ENCODE measurements at regions not wholly inside any gene's neighbourhood (a gene's known extent, or its start where the extent isn't known, plus 50 kb on each side); places are given as distances from the start of the nearest gene placed in this dataset.

DNA sequence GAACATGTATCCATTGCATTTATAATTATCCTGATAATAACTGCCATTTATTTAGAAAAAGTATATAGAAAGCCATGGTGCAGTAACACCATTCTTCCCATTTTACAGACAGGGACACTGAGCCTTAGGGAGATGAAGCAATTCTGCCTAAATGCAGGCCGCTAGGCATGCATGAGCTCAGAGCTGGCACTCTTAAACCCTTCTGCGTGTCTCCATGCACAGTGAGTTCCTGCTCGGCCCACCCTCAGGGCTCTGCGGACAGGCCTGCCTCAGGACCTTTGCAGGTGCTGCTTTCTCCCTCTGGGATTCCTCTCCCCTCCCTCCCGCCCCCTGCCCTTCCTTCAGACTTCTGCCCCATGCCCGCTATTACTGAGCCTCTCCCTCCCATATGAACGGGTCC lies 54.3 kb upstream of the WSB1 start:
- H2AFZ ChIP-seq (ENCODE audit: low read length) = no peak overlapping the region
- no peak overlapping the region for H3K4me2 ChIP-seq (ENCODE audit: extremely low read depth, insufficient read depth, low read length)
- no peaks in the 10 kb centered on the region for H3K36me3 ChIP-seq (ENCODE audit: control insufficient read depth, insufficient read depth, low read length)
- H3K4me1 ChIP-seq (ENCODE audit: control insufficient read depth, extremely low read depth, insufficient read depth, low read length) = peaks cover 3% of the 10 kb centered on the region
- H3K27me3 ChIP-seq (ENCODE audit: control insufficient read depth, insufficient read depth, low read length) = no peaks in the 10 kb centered on the region
- DNase-seq (ENCODE audit: low read depth in 2 of 2) = no peak
- H3K9me3 ChIP-seq (ENCODE audit: control insufficient read depth, insufficient read depth, low read depth, low read length) = no peaks in the 10 kb centered on the region
- H4K20me1 ChIP-seq (ENCODE audit: control insufficient read depth, extremely low read depth, insufficient read depth, low read length) = no peaks in the 10 kb centered on the region
- no peak overlapping the region for H3K27ac ChIP-seq (ENCODE audit: insufficient read depth, low read length)
- no peak overlapping the region for H3K9ac ChIP-seq (ENCODE audit: insufficient read depth, low read length)
- no peak overlapping the region for H3K4me3 ChIP-seq (replicated peaks in 1 of 4; ENCODE audit: control extremely low read depth in 1 of 4, insufficient read depth in 1 of 4, low read depth in 3 of 4, low read length in 4 of 4)
- H3K79me2 ChIP-seq (ENCODE audit: control insufficient read depth, insufficient read depth, low read length) = no peaks in the 10 kb centered on the region
- TF ChIP-seq EZH2 (IDR thresholded peaks at IDR 0.05; ENCODE audit: low read length, missing control alignments) = no peak
- TF ChIP-seq, protein P1, sequence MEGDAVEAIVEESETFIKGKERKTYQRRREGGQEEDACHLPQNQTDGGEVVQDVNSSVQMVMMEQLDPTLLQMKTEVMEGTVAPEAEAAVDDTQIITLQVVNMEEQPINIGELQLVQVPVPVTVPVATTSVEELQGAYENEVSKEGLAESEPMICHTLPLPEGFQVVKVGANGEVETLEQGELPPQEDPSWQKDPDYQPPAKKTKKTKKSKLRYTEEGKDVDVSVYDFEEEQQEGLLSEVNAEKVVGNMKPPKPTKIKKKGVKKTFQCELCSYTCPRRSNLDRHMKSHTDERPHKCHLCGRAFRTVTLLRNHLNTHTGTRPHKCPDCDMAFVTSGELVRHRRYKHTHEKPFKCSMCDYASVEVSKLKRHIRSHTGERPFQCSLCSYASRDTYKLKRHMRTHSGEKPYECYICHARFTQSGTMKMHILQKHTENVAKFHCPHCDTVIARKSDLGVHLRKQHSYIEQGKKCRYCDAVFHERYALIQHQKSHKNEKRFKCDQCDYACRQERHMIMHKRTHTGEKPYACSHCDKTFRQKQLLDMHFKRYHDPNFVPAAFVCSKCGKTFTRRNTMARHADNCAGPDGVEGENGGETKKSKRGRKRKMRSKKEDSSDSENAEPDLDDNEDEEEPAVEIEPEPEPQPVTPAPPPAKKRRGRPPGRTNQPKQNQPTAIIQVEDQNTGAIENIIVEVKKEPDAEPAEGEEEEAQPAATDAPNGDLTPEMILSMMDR (conservative IDR thresholded peaks at IDR 0.05 in 1 of 2, IDR thresholded peaks at IDR 0.05 in 1 of 2; ENCODE audit: low read depth in 1 of 2, low read length in 2 of 2) = no peak

DNA sequence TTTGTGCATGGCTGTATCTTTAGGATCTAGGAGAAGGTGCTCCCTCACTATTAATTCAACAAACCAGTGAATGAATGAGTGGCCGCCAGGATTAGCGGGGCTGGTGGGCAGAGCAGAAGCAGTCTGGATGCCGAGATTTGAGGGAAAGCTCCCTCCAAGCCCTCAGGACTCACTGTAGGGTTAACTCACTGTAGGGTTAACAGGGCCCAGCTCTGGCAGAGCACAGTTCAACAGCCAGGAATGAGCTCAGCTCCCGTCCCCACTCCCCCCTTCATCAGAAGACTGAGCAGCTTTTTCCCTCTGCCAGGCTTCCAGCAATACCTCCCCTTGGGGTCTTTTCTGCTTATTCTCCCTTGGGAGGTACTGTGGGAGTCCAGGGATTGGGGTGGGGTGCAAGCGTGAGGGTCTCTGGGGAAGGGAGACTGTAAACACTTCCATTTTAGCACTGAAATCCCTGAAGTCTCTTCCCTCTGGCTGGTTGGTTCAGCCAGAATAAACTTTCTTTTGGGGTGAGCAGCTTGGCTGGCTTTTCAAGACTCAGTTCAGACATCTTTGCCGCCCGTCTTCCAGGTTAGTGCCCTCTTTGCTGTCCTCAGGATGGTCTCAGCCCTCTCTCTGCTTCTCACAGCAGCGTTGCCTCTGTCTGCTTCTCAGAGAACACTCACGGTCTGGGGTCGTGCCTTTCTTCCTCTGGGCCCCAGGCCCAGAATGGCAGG lies 53.7 kb upstream of the WSB1 start:
- H3K4me3 ChIP-seq (replicated peaks in 1 of 4; ENCODE audit: control extremely low read depth in 1 of 4, insufficient read depth in 1 of 4, low read depth in 3 of 4, low read length in 4 of 4) = no peak overlapping the region
- TF ChIP-seq, protein P1 (conservative IDR thresholded peaks at IDR 0.05 in 1 of 2, IDR thresholded peaks at IDR 0.05 in 1 of 2; ENCODE audit: low read depth in 1 of 2, low read length in 2 of 2) = no peak
- TF ChIP-seq EZH2 (IDR thresholded peaks at IDR 0.05; ENCODE audit: low read length, missing control alignments) = no peak
- H3K9ac ChIP-seq (ENCODE audit: insufficient read depth, low read length) = no peak overlapping the region
- no peak overlapping the region for H2AFZ ChIP-seq (ENCODE audit: low read length)
- no peak for DNase-seq (ENCODE audit: low read depth in 2 of 2)
- H3K36me3 ChIP-seq (ENCODE audit: control insufficient read depth, insufficient read depth, low read length) = no peaks in the 10 kb centered on the region
- no peak overlapping the region for H3K27ac ChIP-seq (ENCODE audit: insufficient read depth, low read length)
- H3K4me2 ChIP-seq (ENCODE audit: extremely low read depth, insufficient read depth, low read length) = no peak overlapping the region
- H3K79me2 ChIP-seq (ENCODE audit: control insufficient read depth, insufficient read depth, low read length) = no peaks in the 10 kb centered on the region
- no peaks in the 10 kb centered on the region for H3K27me3 ChIP-seq (ENCODE audit: control insufficient read depth, insufficient read depth, low read length)
- H3K4me1 ChIP-seq (ENCODE audit: control insufficient read depth, extremely low read depth, insufficient read depth, low read length) = peaks cover 5% of the 10 kb centered on the region
- no peaks in the 10 kb centered on the region for H4K20me1 ChIP-seq (ENCODE audit: control insufficient read depth, extremely low read depth, insufficient read depth, low read length)
- H3K9me3 ChIP-seq (ENCODE audit: control insufficient read depth, insufficient read depth, low read depth, low read length) = no peaks in the 10 kb centered on the region

DNA sequence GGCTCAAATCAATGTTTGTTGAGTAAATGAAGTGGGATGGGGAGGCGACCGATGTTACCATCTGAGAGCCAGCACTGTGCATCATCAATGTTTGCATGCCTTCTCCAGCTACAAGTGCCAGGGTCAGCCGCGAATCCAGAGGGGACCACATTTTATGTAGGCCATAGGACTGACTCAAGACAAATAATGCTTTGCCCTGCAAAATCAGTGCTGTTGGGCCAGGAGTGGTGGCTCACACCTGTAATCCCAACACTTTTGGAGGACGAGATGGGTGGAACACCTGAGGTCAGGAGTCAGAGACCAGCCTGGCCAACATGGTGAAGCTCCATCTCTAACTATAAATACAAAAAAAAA lies 53.1 kb upstream of the WSB1 start:
- no peaks in the 10 kb centered on the region for H3K36me3 ChIP-seq (ENCODE audit: control insufficient read depth, insufficient read depth, low read length)
- no peak overlapping the region for H3K27ac ChIP-seq (ENCODE audit: insufficient read depth, low read length)
- no peak for DNase-seq (ENCODE audit: low read depth in 2 of 2)
- peaks cover 5% of the 10 kb centered on the region for H3K4me1 ChIP-seq (ENCODE audit: control insufficient read depth, extremely low read depth, insufficient read depth, low read length)
- no peak overlapping the region for H3K9ac ChIP-seq (ENCODE audit: insufficient read depth, low read length)
- H3K27me3 ChIP-seq (ENCODE audit: control insufficient read depth, insufficient read depth, low read length) = no peaks in the 10 kb centered on the region
- no peak overlapping the region for H3K4me2 ChIP-seq (ENCODE audit: extremely low read depth, insufficient read depth, low read length)
- TF ChIP-seq, protein P1 (conservative IDR thresholded peaks at IDR 0.05 in 1 of 2, IDR thresholded peaks at IDR 0.05 in 1 of 2; ENCODE audit: low read depth in 1 of 2, low read length in 2 of 2) = no peak
- TF ChIP-seq EZH2 (IDR thresholded peaks at IDR 0.05; ENCODE audit: low read length, missing control alignments) = no peak
- H3K79me2 ChIP-seq (ENCODE audit: control insufficient read depth, insufficient read depth, low read length) = no peaks in the 10 kb centered on the region
- no peak overlapping the region for H2AFZ ChIP-seq (ENCODE audit: low read length)
- H3K9me3 ChIP-seq (ENCODE audit: control insufficient read depth, insufficient read depth, low read depth, low read length) = no peaks in the 10 kb centered on the region
- H3K4me3 ChIP-seq (replicated peaks in 1 of 4; ENCODE audit: control extremely low read depth in 1 of 4, insufficient read depth in 1 of 4, low read depth in 3 of 4, low read length in 4 of 4) = no peak overlapping the region
- no peaks in the 10 kb centered on the region for H4K20me1 ChIP-seq (ENCODE audit: control insufficient read depth, extremely low read depth, insufficient read depth, low read length)

Measured in fibroblast of lung (primary cell).